HCT116 (cell line): ENCODE measurements at regions not wholly inside any gene's neighbourhood (a gene's known extent, or its start where the extent isn't known, plus 50 kb on each side); places are given as distances from the start of the nearest gene placed in this dataset.

Source experiments
- CTCF ChIP-seq, 3 experiments: fragments of 200-600 bp in 1 of 3; sonication (generic) in 1 of 3; IDR thresholded peaks in 2 of 3; conservative IDR thresholded peaks in 1 of 3; 2 replicates each; pipeline ENCODE4 v1.5.1; 2012 to 2017; ENCODE audit warnings: low read depth in 2 of 3, low read length in 2 of 3, antibody characterized with exemption in 1 of 3, borderline replicate concordance in 1 of 3, control low read depth in 1 of 3, mild to moderate bottlenecking in 1 of 3, mixed read lengths in 1 of 3, mixed run types in 1 of 3, moderate library complexity in 1 of 3; ENCODE audit not compliant: insufficient read depth in 1 of 3
- EGR1 ChIP-seq: IDR thresholded peaks from 2 replicates; pipeline ENCODE4 v1.6.1; 2012; ENCODE audit warnings: low read depth
- EZH2phosphoT487 ChIP-seq: fragments of 200-600 bp; IDR thresholded peaks from 2 replicates; pipeline ENCODE4 v1.6.1; 2018; ENCODE audit warnings: antibody characterized with exemption, borderline replicate concordance
- JUND ChIP-seq: IDR thresholded peaks from 2 replicates; pipeline ENCODE4 v1.6.1; 2012
- POLR2A ChIP-seq: IDR thresholded peaks from 2 replicates; pipeline ENCODE4 v1.7.0; 2011; ENCODE audit warnings: borderline replicate concordance; ENCODE audit not compliant: insufficient read depth, insufficient read length; ENCODE audit errors: extremely low read depth
- REST ChIP-seq: IDR thresholded peaks from 2 replicates; pipeline ENCODE4 v1.6.1; 2012; ENCODE audit warnings: low read depth
- SIN3A ChIP-seq: IDR thresholded peaks from 2 replicates; pipeline ENCODE4 v1.6.1; 2012; ENCODE audit warnings: low read depth
- SRF ChIP-seq: IDR thresholded peaks from 2 replicates; pipeline ENCODE4 v1.6.1; 2012; ENCODE audit warnings: low read depth

GRCh38 chr6:104644848-104645247 lies 214.9 kb downstream of the HACE1 start:
- no peak for TF ChIP-seq CTCF (IDR thresholded peaks at IDR 0.05 in 2 of 3, conservative IDR thresholded peaks at IDR 0.05 in 1 of 3; ENCODE audit: borderline replicate concordance in 1 of 3, insufficient read depth in 1 of 3, low read depth in 2 of 3, low read length in 2 of 3)
- no peak for TF ChIP-seq SRF
- no peak for TF ChIP-seq POLR2A
- TF ChIP-seq REST: no peak
- TF ChIP-seq JUND: no peak
- no peak for TF ChIP-seq EGR1
- TF ChIP-seq EZH2phosphoT487: no peak
- TF ChIP-seq SIN3A: no peak
